ENCODE measurements at regions not wholly inside any gene's neighbourhood (a gene's known extent, or its start where the extent isn't known, plus 50 kb on each side); places are given as distances from the start of the nearest gene placed in this dataset.

GRCh38 chr1:90824551-90824950 lies 107.4 kb upstream of the BARHL2 start:
- no peak for DNase-seq (ENCODE audit: low spot score in 2 of 2)
- intact Hi-C loops (cut with DNase I), result no loop called here
- TF ChIP-seq CTCF (IDR thresholded peaks at IDR 0.05), result no peak

GRCh38 chr1:90823686-90824085 lies 106.6 kb upstream of the BARHL2 start:
- no peaks in the 10 kb centered on the region for H3K9me3 ChIP-seq
- no peak for TF ChIP-seq CTCF (IDR thresholded peaks at IDR 0.05)
- intact Hi-C loops (cut with DNase I), result no loop called here
- no peaks in the 10 kb centered on the region for H3K4me1 ChIP-seq
- no peaks in the 10 kb centered on the region for H3K27me3 ChIP-seq
- no peak overlapping the region for H3K27ac ChIP-seq
- H3K4me3 ChIP-seq, result no peak overlapping the region
- DNase-seq (ENCODE audit: low spot score in 2 of 2), result no peak
- H3K36me3 ChIP-seq, result no peaks in the 10 kb centered on the region

More at GRCh38 chr1:90824551-90824950, 107.4 kb upstream of the BARHL2 start:
- Histone ChIP-seq H3K9me3 (no peaks in the 10 kb centered on the region), H3K27me3 (no peaks in the 10 kb centered on the region), H3K36me3 (no peaks in the 10 kb centered on the region), H3K4me3 (no peak overlapping the region), H3K4me1 (no peaks in the 10 kb centered on the region), H3K27ac (no peak overlapping the region)

GRCh38 chr1:90821788-90822359 lies 104.8 kb upstream of the BARHL2 start:
- Histone ChIP-seq H3K36me3 (no peaks in the 10 kb centered on the region), H3K27me3 (no peaks in the 10 kb centered on the region), H3K4me1 (no peaks in the 10 kb centered on the region), H3K27ac (no peak overlapping the region), H3K9me3 (no peaks in the 10 kb centered on the region), H3K4me3 (no peak overlapping the region)
- DNase-seq (ENCODE audit: low spot score in 2 of 2), result no peak
- TF ChIP-seq CTCF (IDR thresholded peaks at IDR 0.05), result no peak
- intact Hi-C loops (cut with DNase I), result no loop called here

- DNase-seq (ENCODE audit: low spot score in 2 of 2), result no peak
- H3K36me3 ChIP-seq, result no peaks in the 10 kb centered on the region
- H3K4me1 ChIP-seq, result no peaks in the 10 kb centered on the region
- no peak overlapping the region for H3K4me3 ChIP-seq
- intact Hi-C loops (cut with DNase I), result no loop called here
- no peak overlapping the region for H3K27ac ChIP-seq
- no peaks in the 10 kb centered on the region for H3K27me3 ChIP-seq
- no peak for TF ChIP-seq CTCF (IDR thresholded peaks at IDR 0.05)
- no peaks in the 10 kb centered on the region for H3K9me3 ChIP-seq
Observed at GRCh38 chr1:90821152-90821787, 104.2 kb upstream of the BARHL2 start.

- no peaks in the 10 kb centered on the region for H3K4me1 ChIP-seq
- H3K36me3 ChIP-seq, result no peaks in the 10 kb centered on the region
- DNase-seq (ENCODE audit: low spot score in 2 of 2), result no peak
- H3K4me3 ChIP-seq, result no peak overlapping the region
- no peaks in the 10 kb centered on the region for H3K9me3 ChIP-seq
- TF ChIP-seq CTCF (IDR thresholded peaks at IDR 0.05), result no peak
- no peak overlapping the region for H3K27ac ChIP-seq
- intact Hi-C loops (cut with DNase I), result no loop called here
- H3K27me3 ChIP-seq, result no peaks in the 10 kb centered on the region
Observed at GRCh38 chr1:90820745-90821144, 103.6 kb upstream of the BARHL2 start.
